ENCODE measurements at regions not wholly inside any gene's neighbourhood (a gene's known extent, or its start where the extent isn't known, plus 50 kb on each side); places are given as distances from the start of the nearest gene placed in this dataset.
A peak's percentile ranks its signal among the peaks of the same experiment; 100 is the strongest.
"Not testable (repeated sequence)": the region's sequence is repeated elsewhere in the genome, so short reads cannot be mapped to it uniquely, and the experiment has no call there.

DNA sequence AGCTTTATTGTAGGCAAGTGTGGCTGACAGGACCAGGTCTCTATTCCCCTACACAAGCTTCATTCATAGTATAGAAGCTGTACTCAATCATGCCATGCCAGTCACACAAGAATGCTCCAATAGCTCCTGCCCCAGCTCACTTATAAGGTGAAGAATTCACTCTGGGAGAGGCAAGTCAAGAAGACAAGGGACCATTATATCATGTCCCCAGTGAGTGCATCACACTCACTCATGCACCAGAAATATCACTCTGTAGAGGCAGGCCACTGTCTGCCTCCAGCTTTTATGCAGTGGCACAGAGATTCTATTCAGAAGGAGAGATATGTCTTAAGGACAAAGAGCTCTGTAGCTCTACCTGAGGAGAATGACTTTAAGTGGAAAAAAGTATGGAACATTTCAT is 263.2 kb downstream of the GJA1 start:
- no peak for DNase-seq

DNA sequence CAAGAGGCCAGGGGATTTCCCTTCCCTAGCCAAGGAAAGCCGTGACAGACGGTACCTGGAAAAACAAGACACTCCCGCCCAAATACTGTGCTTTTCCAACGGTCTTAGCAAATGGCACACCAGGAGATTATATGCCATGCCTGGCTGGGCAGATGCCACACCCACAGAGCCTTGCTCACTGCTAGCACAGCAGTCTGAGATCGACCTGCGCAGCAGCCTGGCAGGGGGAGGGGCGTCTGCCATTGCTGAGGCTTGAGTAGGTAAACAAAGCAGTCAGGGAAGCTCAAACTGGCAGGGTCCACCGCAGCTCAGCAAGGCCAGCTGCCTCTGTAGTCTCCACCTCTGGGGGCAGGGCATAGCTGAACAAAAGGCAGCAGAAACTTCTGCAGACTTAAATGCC is 267.7 kb downstream of the GJA1 start:
- DNase-seq, result not testable (repeated sequence)

DNA sequence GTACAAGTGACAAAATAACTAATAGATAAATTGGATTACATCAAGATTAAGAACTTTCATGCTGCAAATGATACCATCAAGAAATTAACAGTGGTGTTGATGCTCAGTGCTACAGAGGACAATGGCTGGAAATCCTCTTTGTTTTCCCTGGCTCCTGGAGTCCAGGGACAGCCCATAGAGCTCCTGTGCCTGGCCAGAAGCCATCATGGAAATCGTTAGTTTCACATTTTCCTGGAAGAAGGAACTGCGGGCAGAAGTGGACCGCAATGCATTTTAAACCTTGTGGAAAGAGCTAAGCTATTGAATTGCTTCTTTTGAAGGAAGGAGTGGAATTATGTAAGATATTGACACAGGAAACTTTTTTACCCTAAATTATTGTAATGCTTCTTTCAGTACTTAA is 276.0 kb downstream of the GJA1 start:
- DNase-seq, result no peak

DNA sequence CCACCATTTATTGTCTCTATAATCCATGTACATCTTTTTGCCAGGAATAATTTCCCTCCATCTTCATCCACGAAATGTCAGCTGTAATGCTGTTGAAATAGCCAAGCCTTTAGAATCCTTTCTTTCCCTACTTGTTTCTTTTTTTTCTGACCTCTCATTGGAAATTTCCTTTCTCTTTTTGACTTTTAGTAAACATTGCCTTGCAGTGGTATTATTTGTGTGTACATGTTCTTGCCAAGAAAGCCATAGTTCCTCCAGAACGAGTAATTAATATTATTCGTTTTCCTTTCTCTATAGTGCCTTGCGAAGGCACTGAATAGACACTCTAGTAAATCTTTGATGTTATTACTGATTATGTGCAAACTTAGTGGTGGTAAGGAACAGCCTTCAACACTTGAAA is 282.2 kb downstream of the GJA1 start:
- no peak for DNase-seq

DNA sequence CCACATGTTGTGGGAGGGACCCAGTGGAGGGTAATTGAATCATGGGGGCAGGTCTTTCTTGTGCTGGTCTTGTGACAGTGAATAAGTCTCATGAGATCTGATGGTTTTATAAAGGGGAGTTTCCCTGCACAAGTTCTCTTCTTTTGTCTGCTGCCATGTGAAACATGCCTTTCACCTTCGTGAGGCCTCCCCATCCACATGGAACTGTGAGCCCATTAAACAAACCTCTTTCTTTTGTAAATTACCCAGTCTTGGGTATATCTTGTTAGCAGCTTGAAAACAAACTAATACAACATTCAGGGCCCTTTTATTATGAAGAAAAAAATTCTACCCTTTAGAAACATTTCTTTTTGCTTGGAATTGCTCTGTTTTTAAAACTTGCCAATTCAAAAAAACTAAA is 285.4 kb downstream of the GJA1 start:
- not testable (repeated sequence) for DNase-seq

DNA sequence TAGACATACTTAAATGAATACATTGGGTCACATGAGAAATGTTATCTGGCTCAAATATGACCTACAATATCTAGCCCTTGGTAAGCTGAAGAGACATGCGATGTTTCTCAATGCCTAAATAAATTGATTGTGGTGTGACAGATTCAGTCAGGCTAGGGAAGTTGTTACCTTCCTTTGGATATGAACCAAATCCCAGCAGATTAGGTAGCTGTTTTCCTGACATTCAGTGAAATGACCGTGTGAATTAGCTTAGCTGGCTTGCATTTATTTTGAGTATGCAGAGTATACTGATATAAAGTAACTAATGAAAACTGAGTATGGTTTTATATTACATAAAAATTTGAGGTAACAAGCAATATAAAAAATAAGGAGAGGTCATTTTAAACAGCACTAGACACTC is 288.2 kb downstream of the GJA1 start:
- no peak for DNase-seq

DNA sequence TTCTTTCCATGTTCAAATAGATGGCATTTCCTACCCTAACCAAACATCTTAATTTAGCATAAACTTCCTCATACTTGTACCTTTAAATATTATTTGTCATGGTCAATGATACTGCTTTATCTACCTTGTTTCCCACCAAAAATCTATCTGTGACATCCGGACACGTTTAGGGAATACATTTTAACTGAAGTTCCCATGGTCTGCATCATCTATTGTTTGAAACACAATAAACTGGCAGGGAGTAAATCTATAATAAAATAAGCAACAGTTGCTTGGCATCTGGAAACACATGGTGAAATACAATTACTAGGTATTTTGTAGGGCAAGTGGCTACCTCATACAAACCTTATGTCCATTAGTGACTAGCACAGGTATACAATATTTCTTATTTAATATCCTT is 289.1 kb downstream of the GJA1 start:
- no peak for DNase-seq

DNA sequence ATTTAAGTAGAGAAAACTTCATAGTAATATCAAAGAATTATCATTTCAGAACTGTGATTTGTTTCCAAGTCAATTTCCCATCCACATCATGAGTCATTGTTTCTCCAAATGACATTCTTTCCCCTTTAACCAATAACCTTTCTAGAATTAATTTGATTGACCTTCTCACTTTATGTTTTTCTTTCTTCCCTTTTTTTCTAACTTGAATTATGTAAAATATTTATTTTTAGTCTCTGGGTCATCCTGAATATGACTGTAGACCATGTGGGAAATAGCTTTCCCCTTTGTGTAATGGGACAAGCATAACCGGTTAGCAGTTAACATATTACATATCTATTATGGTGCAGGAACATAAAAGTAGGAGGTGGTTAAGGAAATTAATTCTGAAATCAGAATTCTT is 291.1 kb downstream of the GJA1 start:
- DNase-seq, result no peak

DNA sequence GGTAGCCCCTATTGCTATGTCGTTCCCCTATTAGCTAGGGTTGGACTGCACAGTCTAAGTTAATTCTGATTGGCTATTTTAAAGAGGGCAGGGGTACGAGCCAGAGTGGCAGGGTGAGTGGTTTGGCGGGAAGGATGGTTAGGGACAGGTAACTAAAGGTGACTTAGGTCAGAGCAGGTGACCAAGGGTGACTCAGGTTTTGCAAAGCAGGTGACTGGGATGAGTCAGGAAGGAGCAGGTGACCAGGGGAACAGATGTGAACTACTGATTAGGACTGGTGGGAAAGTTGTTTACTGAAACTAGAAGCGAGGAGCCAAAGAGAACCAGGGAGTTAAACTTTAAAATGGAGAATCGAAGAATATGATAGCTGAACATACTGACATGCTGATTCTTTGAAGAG is 295.2 kb downstream of the GJA1 start:
- DNase-seq, result no peak

DNA sequence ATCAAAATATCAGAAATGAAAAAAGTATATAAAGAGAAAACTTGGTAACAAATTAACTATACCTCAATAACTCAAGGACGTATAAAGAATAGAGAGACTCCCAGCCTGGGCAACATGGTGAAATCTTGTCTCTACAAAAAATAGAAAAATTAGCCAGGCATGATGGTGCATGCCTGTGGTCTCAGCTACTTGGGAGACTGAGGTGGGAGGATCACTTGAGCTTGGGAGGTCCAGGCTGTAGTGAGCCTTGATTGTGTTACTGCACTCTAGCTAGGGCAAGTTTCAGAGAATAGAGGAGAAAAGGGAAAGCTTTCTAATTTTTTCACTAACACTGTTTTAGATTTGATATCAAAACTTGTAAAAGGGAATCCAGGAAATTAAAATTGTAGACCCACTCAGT is 295.9 kb downstream of the GJA1 start:
- no peak for DNase-seq

DNA sequence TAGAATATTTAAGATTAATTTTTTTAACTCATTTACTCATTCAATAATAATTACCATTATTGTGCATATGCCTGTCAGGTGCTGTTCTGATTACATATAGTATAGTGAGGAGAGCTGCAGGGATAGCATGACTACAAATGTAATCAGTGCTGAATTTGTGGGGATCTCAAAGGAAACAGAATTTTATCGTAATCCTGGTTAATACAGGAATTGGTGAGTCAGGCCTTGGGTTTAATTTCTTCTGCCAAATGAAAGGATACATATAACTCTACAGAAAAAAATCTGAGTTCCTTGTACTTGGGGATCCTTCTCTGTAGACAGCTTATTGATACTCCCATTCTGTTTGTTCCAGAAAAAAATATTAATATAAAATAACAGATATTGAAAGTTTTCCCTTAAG is 297.2 kb downstream of the GJA1 start:
- DNase-seq, result no peak

DNA sequence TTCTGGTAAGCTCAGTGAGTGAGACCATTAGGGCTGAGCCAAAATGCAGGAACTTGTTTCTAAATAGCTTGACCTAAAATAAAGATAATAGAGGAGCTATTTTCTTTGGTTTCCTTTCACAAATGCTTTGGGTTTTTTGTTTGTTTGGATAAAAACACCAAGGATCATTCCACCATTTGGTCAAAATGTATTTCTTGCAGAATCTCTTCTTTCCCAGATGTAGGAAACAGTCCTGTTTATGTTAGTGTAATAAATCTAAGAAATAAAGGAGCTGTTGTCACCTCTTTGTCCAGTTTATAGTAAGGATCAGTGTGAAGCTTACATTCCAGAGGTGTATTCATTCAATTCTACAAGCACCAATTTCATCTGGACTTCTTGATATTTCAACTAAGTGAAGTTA is 297.8 kb downstream of the GJA1 start:
- DNase-seq, result no peak

DNA sequence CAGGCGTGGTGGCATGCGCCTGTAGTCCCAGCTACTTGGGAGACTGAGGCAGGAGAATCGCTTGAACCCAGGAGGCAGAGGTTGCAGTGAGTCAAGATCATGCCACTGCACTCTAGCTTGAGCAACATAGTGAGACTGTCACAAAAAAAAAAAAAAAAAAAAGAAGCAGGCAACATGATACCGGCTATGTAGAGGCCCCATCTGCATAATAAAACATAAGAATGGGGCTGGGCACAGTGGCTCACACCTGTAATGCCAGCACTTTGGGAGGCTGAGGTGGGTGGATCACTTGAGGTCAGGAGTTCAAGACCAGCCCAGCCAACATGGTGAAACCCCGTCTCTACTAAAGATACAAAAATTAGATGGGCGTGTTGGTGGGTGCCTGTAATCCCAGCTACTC is 304.7 kb downstream of the GJA1 start:
- not testable (repeated sequence) for DNase-seq

DNA sequence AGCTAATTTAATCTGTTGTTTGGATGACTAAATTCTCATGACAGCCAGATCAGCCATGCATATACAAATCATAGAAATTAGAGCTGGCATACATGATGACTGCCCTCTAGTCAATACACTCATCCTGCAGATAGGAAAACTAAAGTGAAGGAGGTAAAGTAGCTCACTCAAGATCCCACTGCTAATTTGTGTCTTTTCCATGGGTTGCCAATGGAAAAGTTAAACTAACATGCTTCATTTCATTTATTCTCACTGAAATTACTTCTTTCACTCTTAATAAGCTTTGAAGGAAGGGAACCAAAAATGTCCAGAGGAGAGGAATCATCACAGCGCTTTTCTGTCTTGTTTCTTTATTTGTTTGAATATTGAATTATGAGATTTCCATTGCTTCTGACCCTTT is 308.2 kb downstream of the GJA1 start:
- no peak for DNase-seq

DNA sequence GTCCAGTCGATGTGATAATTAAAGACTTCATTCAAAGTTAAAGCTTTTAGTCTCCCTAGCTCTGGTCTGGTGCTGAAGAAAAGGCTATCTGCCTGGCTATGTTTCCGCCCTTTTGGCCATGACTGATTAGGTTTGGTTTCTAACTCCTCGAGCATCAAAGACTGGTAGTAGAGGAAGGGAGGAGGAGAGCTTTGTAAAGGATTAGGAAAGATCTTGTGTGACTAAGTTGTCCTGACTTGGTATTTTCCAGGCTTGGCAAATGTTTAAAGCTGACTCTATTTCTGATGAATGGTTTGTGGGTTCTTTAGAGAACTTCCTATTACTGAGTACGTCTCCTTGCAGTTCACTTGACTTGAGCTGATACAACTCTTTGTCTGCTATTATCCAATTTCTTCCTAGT is 312.9 kb downstream of the GJA1 start:
- DNase-seq, result no peak

DNA sequence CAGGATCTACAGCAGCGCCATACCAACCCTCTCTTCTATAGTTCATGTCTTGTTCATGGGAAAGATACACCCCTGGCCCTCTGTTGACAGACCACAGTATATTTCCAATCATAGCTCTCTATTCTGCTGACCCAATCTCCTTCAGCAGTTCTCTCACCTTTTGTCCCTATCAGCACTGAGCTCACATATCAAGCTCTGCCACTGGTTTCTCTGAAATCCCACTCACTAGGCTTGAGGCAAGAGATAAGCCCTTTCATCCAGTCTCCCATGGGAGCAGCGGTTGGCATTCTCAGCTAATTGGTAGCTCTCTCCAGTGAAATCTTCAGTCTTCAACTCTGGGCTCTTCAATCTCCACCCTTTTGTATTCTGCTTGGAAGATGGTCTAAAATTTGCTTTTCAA is 313.4 kb downstream of the GJA1 start:
- no peak for DNase-seq

DNA sequence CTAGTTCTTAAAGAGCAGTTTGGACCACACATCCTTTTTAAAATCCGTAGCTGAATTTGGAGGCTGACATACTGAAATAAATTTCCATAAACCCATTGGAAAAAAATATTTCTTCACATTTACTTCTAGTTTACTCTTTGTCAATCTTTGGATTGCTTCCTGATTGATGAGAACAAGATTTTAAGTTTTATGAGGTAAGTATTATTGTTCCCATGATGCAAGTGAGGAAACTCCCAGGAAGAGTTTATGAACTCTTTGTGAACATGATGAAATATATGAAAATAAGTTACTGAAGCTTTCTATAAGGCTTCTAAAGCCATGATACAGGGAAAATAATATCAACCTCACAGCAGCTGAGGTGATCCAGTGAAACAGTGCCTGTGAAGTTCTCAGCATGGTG is 320.0 kb downstream of the GJA1 start:
- DNase-seq, result no peak

DNA sequence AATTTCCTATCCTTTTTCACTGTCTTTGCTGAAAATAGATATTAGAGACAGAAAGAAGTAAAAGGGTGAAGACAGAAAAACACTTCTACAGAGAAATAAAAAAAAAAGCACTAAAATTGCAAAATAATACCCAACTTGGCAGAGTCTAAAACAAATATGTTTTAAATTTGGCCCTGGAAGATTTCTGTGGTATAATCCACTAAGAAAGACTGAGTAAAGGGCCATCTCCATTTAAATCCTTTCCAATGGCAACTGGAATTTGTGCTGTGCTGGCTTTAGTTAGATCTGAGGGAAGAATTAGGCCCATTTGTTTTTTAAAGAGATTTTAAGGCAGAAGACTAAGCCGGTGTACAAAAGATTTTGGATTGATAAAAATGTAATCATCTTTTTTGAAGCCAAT is 321.2 kb downstream of the GJA1 start:
- DNase-seq, result no peak

DNA sequence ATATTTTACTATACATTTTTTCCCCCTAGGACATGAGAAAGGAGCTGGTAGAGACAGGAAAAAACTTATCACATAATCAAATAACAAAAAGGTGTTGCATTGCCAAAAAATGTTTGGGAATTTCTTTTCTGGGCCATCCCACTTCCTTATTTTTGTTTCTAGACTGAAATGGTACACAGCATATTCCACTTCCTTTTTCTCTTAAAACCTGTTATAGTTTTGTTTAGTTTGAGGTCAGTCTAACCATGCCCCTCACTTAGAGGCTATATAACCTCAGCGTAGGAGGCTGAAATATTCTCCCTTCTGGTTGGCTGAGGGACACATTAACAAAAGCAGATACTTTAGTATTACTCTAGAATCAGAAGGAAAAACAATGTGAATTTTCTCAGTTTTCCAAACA is 323.9 kb downstream of the GJA1 start:
- no peak for DNase-seq

DNA sequence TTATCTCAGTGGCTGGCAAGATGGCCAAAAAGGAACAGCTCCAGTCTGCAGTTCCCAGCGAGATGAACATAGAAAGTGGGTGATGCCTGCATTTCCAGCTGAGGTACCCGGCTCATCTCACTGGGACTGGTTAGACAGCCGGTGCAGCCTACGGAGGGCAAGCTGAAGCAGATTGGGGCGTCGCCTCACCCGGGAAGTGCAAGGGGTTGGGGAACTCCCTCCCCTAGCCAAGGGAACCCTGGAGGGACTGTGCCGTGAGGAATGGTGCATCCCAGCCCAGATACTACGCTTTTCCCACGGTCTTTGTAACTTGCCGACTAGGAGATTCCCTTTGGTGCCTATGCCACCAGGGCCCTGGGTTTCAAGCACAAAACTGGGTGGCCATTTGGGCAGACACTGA is 324.7 kb downstream of the GJA1 start:
- DNase-seq, result no peak

DNA sequence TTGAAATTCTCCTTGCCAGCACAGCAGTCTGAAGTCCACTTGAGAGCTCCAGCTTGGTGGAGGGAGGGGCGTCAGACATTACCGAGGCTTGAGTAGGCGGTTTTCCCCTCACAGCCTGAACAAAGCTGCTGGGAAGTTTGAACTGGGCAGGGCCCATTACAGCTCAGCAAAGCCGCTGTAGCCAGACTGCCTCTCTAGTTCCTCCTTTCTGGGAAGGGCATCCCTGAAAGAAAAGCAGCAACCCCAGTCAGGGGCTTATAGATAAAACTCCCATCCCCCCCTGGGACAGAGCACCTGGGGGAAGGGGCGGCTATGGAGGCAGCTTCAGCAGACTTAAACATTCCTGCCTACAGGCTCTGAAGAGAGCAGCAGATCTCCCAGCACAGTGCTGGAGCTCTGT is 325.3 kb downstream of the GJA1 start:
- no peak for DNase-seq

DNA sequence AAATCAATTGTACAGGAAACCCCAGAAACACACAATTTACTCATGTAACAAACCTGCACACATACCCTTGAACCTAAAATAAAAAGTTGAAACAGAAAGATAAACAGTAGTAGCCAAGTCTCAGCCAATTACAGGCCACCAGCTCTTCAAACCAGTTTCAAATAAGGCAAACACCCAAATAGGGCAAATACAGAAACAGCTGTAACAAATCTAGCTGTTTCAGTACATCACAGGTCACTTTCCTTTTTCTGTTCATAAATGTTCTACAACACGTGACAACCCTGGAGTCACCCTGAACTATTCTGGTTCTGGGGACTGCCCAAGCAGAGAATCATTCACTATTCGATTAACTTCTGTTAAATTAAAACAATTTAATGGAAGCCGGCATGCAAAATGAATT is 329.0 kb downstream of the GJA1 start:
- DNase-seq, result no peak

DNA sequence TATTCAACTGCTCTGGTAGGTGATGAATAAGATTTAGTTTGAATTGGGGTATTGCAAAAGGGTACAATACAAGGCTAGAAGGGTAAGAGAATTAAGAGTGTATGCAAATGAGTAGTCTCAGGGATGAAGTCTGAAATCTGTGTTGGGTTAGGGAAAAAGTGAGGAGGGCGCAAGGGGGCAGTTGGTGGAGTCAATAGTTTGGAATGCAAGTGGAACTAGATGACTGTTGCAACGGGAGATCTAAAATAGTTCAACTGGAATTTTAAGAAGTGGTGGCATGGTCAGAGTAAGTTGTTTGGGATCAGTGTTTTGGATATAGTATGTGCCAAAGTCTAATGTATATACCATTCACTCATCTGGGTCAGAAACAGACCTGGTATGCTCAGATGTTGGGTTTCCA is 329.6 kb downstream of the GJA1 start:
- no peak for DNase-seq

DNA sequence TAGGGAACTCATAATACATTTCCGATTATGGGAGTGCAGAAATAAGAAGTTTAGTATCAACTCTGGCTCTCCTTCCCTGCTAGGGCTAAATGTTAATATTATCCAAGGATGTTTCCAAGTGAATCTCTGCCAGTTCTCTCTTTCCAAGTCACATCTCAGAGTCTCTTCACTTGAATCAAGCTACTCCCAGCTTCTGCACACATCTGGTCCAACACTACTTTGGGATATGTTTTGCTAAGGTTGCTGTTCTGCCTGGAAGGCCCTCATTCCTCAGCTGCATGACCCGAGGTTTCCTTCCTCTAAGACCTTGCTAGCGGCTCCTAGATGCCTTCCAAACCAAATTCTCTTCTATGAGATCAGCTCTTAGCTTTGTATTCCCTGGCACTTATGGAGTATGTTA is 331.8 kb downstream of the GJA1 start:
- DNase-seq, result no peak

DNA sequence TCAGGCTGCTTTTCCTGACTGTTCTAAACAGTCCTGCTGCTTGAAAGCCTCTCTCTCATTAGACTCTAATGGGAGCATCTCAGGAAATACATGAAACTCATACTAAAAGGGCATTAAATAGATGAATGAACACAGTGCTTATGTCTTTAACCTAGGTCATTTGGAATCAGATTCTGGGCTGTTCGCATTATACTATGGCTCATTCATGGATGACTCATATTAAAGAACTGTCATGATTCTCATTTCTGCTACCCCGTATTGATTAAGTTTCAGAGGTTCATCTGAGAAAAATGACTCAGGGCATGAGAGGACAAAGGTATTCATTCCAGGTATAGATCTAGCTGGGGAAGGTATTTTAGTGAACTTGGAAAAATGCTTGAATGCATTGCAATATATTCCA is 335.5 kb downstream of the GJA1 start:
- DNase-seq, result peak; percentile 22

DNA sequence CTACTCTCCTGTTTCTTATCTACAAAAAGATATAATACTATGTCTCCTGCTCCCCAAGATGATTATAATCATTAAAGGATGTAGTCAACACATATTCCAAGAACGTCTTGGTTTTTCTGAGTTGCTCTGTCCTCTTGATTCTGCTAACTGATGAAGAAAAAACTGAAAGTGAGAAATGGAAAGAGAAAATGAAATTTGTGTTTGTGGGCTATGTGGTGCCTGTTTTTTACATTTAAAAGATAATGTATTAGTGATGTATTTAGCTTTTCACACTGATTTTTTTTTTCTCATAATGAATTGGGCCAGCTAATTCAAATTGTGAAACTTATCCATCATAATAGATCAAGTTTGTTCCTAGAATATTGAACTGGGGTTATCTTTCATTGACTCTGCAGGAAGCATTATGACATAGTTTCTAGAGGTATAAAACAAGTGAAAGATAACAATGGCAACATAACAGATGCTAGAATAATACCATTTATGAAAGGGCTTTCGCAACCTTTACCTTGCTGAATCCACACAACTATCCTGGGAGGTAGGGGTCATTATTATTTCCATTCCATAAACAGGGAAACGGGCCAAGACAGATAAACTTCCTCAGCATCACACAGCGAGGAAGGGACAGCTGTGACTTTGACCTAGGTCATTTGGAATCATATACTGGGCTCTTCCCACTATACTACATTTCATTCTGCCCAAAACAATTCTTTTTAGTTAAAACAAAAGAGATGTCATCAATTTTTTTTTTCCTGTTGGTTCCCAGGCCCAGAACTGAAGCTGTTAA is 336.7 kb downstream of the GJA1 start:
- peak; percentile 20 for DNase-seq

Data from activated CD4-positive, alpha-beta T cell treated with anti-CD3 and anti-CD28 coated beads, Interleukin-2, amount 50 U/mL, for 16 hours (primary cell).